ENCODE measurements at regions not wholly inside any gene's neighbourhood (a gene's known extent, or its start where the extent isn't known, plus 50 kb on each side); places are given as distances from the start of the nearest gene placed in this dataset.

- intact Hi-C loops (cut with DNase I; ENCODE audit: low total_unique reads) = no loop called here
- no peaks in the 10 kb centered on the region for H3K27me3 ChIP-seq
Observed at GRCh38 chr14:65938738-65939137, 526.2 kb downstream of the FUT8 start.

GRCh38 chr14:65939184-65939583 is 526.7 kb downstream of the FUT8 start:
- no peak for DNase-seq
- Histone ChIP-seq H3K27me3 (no peaks in the 10 kb centered on the region), H3K27ac (no peak overlapping the region), H3K4me3 (no peak overlapping the region), H3K9me3 (no peaks in the 10 kb centered on the region), H3K36me3 (no peaks in the 10 kb centered on the region), H3K4me1 (no peaks in the 10 kb centered on the region)
- intact Hi-C loops (cut with DNase I; ENCODE audit: low total_unique reads) = no loop called here
- TF ChIP-seq POLR2A (IDR thresholded peaks at IDR 0.05) = no peak
- TF ChIP-seq CTCF (IDR thresholded peaks at IDR 0.05) = no peak

More at GRCh38 chr14:65938738-65939137, 526.2 kb downstream of the FUT8 start:
- TF ChIP-seq CTCF (IDR thresholded peaks at IDR 0.05) = no peak
- no peak for TF ChIP-seq POLR2A (IDR thresholded peaks at IDR 0.05)
- Histone ChIP-seq H3K36me3 (no peaks in the 10 kb centered on the region), H3K27ac (no peak overlapping the region), H3K4me3 (no peak overlapping the region), H3K4me1 (no peaks in the 10 kb centered on the region), H3K9me3 (no peaks in the 10 kb centered on the region)
- DNase-seq = no peak

- no peaks in the 10 kb centered on the region for H3K36me3 ChIP-seq
- no peak for DNase-seq
- H3K9me3 ChIP-seq = no peaks in the 10 kb centered on the region
- intact Hi-C loops (cut with DNase I; ENCODE audit: low total_unique reads) = no loop called here
- TF ChIP-seq CTCF (IDR thresholded peaks at IDR 0.05) (no peak), POLR2A (IDR thresholded peaks at IDR 0.05) (no peak)
- no peak overlapping the region for H3K27ac ChIP-seq
- no peaks in the 10 kb centered on the region for H3K27me3 ChIP-seq
- H3K4me1 ChIP-seq = no peaks in the 10 kb centered on the region
- H3K4me3 ChIP-seq = no peak overlapping the region
Observed at GRCh38 chr14:65940056-65940735, 527.7 kb downstream of the FUT8 start.

GRCh38 chr14:65941091-65941490 is 528.6 kb downstream of the FUT8 start:
- no peaks in the 10 kb centered on the region for H3K9me3 ChIP-seq
- no peaks in the 10 kb centered on the region for H3K36me3 ChIP-seq
- H3K27ac ChIP-seq = no peak overlapping the region
- TF ChIP-seq POLR2A (IDR thresholded peaks at IDR 0.05) (no peak), CTCF (IDR thresholded peaks at IDR 0.05) (no peak)
- intact Hi-C loops (cut with DNase I; ENCODE audit: low total_unique reads) = no loop called here
- no peaks in the 10 kb centered on the region for H3K4me1 ChIP-seq
- no peaks in the 10 kb centered on the region for H3K27me3 ChIP-seq
- H3K4me3 ChIP-seq = no peak overlapping the region
- DNase-seq = no peak

- H3K27ac ChIP-seq = no peak overlapping the region
- no peaks in the 10 kb centered on the region for H3K27me3 ChIP-seq
- intact Hi-C loops (cut with DNase I; ENCODE audit: low total_unique reads) = no loop called here
- TF ChIP-seq POLR2A (IDR thresholded peaks at IDR 0.05) (no peak), CTCF (IDR thresholded peaks at IDR 0.05) (no peak)
- H3K4me3 ChIP-seq = no peak overlapping the region
- no peaks in the 10 kb centered on the region for H3K4me1 ChIP-seq
- no peaks in the 10 kb centered on the region for H3K36me3 ChIP-seq
- H3K9me3 ChIP-seq = no peaks in the 10 kb centered on the region
- DNase-seq = no peak
Observed at GRCh38 chr14:65943150-65943549, 530.6 kb downstream of the FUT8 start.

Measured in uterus (tissue), 3 donors.